ENCODE measurements at regions not wholly inside any gene's neighbourhood (a gene's known extent, or its start where the extent isn't known, plus 50 kb on each side); places are given as distances from the start of the nearest gene placed in this dataset.

DNA sequence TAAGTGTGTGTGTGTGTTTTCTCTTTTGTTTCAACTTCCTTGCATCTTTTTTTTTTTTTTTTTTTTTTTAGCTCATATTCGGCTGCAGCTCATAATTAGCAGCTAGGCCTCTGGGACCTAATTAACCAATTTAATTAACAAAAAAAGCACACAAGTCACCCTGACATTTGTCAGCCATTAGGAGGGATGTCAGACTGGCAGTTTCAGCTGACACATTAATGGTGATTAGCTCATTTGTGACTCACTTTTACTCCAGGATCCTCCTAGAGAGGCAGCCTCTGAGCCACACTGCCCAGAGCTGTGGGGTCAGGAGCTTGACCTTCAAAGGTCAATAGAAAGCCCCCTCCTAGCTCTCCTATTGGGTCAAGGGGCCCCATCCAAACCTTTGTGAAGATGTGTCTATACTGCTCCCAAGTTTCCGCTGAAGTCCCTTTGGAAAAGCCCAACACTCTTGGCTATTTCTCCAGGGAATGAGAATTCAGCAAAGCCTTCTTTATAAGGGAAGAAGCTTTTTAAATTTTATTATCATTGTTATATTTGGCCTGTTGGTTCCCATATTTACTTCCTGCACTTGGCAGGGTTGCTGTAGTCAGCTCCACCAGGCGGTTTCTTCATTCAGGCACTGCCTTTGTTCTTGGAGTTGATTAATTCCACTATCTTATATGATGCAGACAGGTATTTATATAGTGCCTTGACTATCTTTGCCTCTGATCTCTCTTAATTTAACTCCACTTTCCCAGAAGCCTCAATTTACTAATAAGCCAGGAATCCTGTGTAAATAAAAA, 109.5 kb upstream of the HABP2 start:
- TF ChIP-seq, protein P1, sequence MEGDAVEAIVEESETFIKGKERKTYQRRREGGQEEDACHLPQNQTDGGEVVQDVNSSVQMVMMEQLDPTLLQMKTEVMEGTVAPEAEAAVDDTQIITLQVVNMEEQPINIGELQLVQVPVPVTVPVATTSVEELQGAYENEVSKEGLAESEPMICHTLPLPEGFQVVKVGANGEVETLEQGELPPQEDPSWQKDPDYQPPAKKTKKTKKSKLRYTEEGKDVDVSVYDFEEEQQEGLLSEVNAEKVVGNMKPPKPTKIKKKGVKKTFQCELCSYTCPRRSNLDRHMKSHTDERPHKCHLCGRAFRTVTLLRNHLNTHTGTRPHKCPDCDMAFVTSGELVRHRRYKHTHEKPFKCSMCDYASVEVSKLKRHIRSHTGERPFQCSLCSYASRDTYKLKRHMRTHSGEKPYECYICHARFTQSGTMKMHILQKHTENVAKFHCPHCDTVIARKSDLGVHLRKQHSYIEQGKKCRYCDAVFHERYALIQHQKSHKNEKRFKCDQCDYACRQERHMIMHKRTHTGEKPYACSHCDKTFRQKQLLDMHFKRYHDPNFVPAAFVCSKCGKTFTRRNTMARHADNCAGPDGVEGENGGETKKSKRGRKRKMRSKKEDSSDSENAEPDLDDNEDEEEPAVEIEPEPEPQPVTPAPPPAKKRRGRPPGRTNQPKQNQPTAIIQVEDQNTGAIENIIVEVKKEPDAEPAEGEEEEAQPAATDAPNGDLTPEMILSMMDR (IDR thresholded peaks at IDR 0.05) = no peak
- no peak for TF ChIP-seq EP300 (IDR thresholded peaks at IDR 0.05; ENCODE audit: low read depth)
